LNCaP clone FGC (cell line): ENCODE measurements at regions not wholly inside any gene's neighbourhood (a gene's known extent, or its start where the extent isn't known, plus 50 kb on each side); places are given as distances from the start of the nearest gene placed in this dataset.
"Not testable (repeated sequence)": the region's sequence is repeated elsewhere in the genome, so short reads cannot be mapped to it uniquely, and the experiment has no call there.

Experiments used
- DNase-seq: peaks from one replicate; pipeline ENCODE4 v3.0.0-alpha.2; 2011; ENCODE audit warnings: low read depth
- H3K4me3 ChIP-seq: 2 replicates; pipeline ENCODE4 v1.5.1; 2011; ENCODE audit warnings: mild to moderate bottlenecking, low read depth, low read length, control low read depth
- CTCF ChIP-seq: IDR thresholded peaks from 2 replicates; pipeline ENCODE4 v1.5.1; 2012; ENCODE audit warnings: mild to moderate bottlenecking; ENCODE audit not compliant: control insufficient read depth, insufficient read depth; ENCODE audit errors: extremely low read depth

GRCh38 chr4:13678186-13678924, 50.8 kb upstream of the BOD1L1 start:
- DNase-seq: no peak
- H3K4me3 ChIP-seq: no peak overlapping the region
- TF ChIP-seq CTCF: no peak

GRCh38 chr4:13681570-13681969, 54.0 kb upstream of the BOD1L1 start:
- no peak overlapping the region for H3K4me3 ChIP-seq
- no peak for DNase-seq
- no peak for TF ChIP-seq CTCF

GRCh38 chr4:13694256-13694655, 66.7 kb upstream of the BOD1L1 start:
- no peak for DNase-seq
- TF ChIP-seq CTCF: no peak
- H3K4me3 ChIP-seq: no peak overlapping the region

- no peak overlapping the region for H3K4me3 ChIP-seq
- no peak for TF ChIP-seq CTCF
- no peak for DNase-seq
These were observed 70.8 kb upstream of the BOD1L1 start for GRCh38 chr4:13698296-13698695.

- DNase-seq: no peak
- TF ChIP-seq CTCF: no peak
- no peak overlapping the region for H3K4me3 ChIP-seq
These were observed 72.7 kb upstream of the BOD1L1 start for GRCh38 chr4:13700021-13700857.

GRCh38 chr4:13700858-13701140, 73.3 kb upstream of the BOD1L1 start:
- not testable (repeated sequence) for DNase-seq, H3K4me3 ChIP-seq

GRCh38 chr4:13701937-13702446, 74.5 kb upstream of the BOD1L1 start:
- no peak for TF ChIP-seq CTCF
- DNase-seq: no peak
- H3K4me3 ChIP-seq: no peak overlapping the region
